Right renal cortex interstitium (tissue), 3 donors: ENCODE measurements at regions not wholly inside any gene's neighbourhood (a gene's known extent, or its start where the extent isn't known, plus 50 kb on each side); places are given as distances from the start of the nearest gene placed in this dataset.
"Not testable (repeated sequence)": the region's sequence is repeated elsewhere in the genome, so short reads cannot be mapped to it uniquely, and the experiment has no call there.

Experiments used
- DNase-seq, 3 donors: peaks; one replicate each; pipeline ENCODE4 v3.0.0-alpha.2; 2013; ENCODE audit warnings: low read depth in 3 of 3, low spot score in 2 of 3

- DNase-seq: no peak
Observed at GRCh38 chr20:51306081-51306480, 236.4 kb downstream of the NFATC2 start.

GRCh38 chr20:51305316-51306052 lies 237.0 kb downstream of the NFATC2 start:
- DNase-seq: no peak

- no peak for DNase-seq
Observed at GRCh38 chr20:51303731-51304670, 238.5 kb downstream of the NFATC2 start.

GRCh38 chr20:51301026-51301425 lies 241.5 kb downstream of the NFATC2 start:
- no peak for DNase-seq

- no peak for DNase-seq
Observed at GRCh38 chr20:51300104-51300503, 242.4 kb downstream of the NFATC2 start.

- no peak for DNase-seq
Observed at GRCh38 chr20:51299413-51299812, 243.1 kb downstream of the NFATC2 start.

- DNase-seq: no peak
Observed at GRCh38 chr20:51298141-51298749, 244.3 kb downstream of the NFATC2 start.

- DNase-seq: no peak
Observed at GRCh38 chr20:51287628-51288413, 254.7 kb downstream of the NFATC2 start.

- no peak for DNase-seq
Observed at GRCh38 chr20:51286758-51287157, 255.8 kb downstream of the NFATC2 start.

- no peak for DNase-seq
Observed at GRCh38 chr20:51285684-51286083, 256.8 kb downstream of the NFATC2 start.

GRCh38 chr20:51284871-51285270 lies 257.6 kb downstream of the NFATC2 start:
- DNase-seq: no peak

GRCh38 chr20:51284176-51284575 lies 258.3 kb downstream of the NFATC2 start:
- DNase-seq: no peak

- no peak for DNase-seq
Observed at GRCh38 chr20:51281521-51281920, 258.6 kb upstream of the KCNG1 start.

- no peak for DNase-seq
Observed at GRCh38 chr20:51280047-51280446, 257.1 kb upstream of the KCNG1 start.

GRCh38 chr20:51277961-51278360 lies 255.1 kb upstream of the KCNG1 start:
- no peak for DNase-seq

GRCh38 chr20:51276296-51276695 lies 253.4 kb upstream of the KCNG1 start:
- no peak for DNase-seq

GRCh38 chr20:51275826-51276225 lies 252.9 kb upstream of the KCNG1 start:
- DNase-seq: no peak

GRCh38 chr20:51275181-51275580 lies 252.3 kb upstream of the KCNG1 start:
- DNase-seq: no peak

- no peak for DNase-seq
Observed at GRCh38 chr20:51272401-51272800, 249.5 kb upstream of the KCNG1 start.

GRCh38 chr20:51271931-51272330 lies 249.0 kb upstream of the KCNG1 start:
- DNase-seq: no peak

- not testable (repeated sequence) for DNase-seq
Observed at GRCh38 chr20:51271289-51271688, 248.4 kb upstream of the KCNG1 start.
